ENCODE measurements at regions not wholly inside any gene's neighbourhood (a gene's known extent, or its start where the extent isn't known, plus 50 kb on each side); places are given as distances from the start of the nearest gene placed in this dataset.

- Histone ChIP-seq H3K4me3 (ENCODE audit: low read length) (no peak overlapping the region), H3K4me1 (ENCODE audit: control insufficient read depth, insufficient read depth, low read length) (no peaks in the 10 kb centered on the region), H3K36me3 (ENCODE audit: control insufficient read depth, insufficient read depth, low read length) (no peaks in the 10 kb centered on the region), H3K27me3 (ENCODE audit: control insufficient read depth, insufficient read depth, low read length) (no peaks in the 10 kb centered on the region), H3K9me3 (ENCODE audit: control insufficient read depth, insufficient read depth, low read length) (peaks cover 2% of the 10 kb centered on the region), H3K27ac (ENCODE audit: low read length) (no peak overlapping the region)
- intact Hi-C loops (cut with micrococcal nuclease) = no loop called here
- Mint-ChIP-seq H3K4me1 (no peaks in the 10 kb centered on the region), H3K4me3 (no peak overlapping the region), H3K27me3 (ENCODE audit: low read depth in 2 of 2) (peaks cover 0 to 5% of the 10 kb centered on the region in 2 donors), H3K9me3 (no peaks in the 10 kb centered on the region), H3K36me3 (no peaks in the 10 kb centered on the region), H3K27ac (no peak overlapping the region)
- TF ChIP-seq CTCF (IDR thresholded peaks at IDR 0.05) = no peak
- 100% methylated on average over 1 of the region's 3 CpGs for WGBS (ENCODE audit: insufficient coverage)
- ATAC-seq = no peak
- no peak for DNase-seq
Measured at GRCh38 chr5:96214442-96215197, 218.4 kb downstream of the PCSK1 start.

DNA sequence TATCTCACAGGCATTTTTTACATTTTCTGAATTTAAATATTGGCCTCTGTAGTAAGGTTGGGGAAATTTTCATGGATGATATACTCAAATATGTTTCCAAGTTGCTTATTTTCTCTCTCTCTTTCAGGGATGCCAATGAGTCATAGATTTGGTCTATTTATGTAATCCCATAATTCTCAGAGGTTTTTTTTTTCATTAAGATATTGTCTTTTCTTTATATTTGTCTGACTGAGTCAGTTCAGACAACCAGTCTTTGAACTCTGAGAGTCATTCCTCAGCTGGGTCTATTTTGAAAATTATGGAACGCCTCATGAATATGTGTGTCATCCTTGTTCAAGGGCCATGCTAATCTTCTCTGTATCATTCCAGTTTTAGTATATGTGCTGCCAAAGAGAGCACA lies 223.2 kb downstream of the PCSK1 start:
- peaks cover 10 to 13% of the 10 kb centered on the region in 2 donors for H3K9me3 Mint-ChIP-seq
- Histone ChIP-seq H3K27me3 (ENCODE audit: control insufficient read depth, insufficient read depth, low read length) (no peaks in the 10 kb centered on the region), H3K9me3 (ENCODE audit: control insufficient read depth, insufficient read depth, low read length) (peaks cover 2% of the 10 kb centered on the region), H3K36me3 (ENCODE audit: control insufficient read depth, insufficient read depth, low read length) (no peaks in the 10 kb centered on the region), H3K27ac (ENCODE audit: low read length) (no peak overlapping the region), H3K4me3 (ENCODE audit: low read length) (no peak overlapping the region), H3K4me1 (ENCODE audit: control insufficient read depth, insufficient read depth, low read length) (no peaks in the 10 kb centered on the region)
- H3K36me3 Mint-ChIP-seq = peaks cover 20% of the 10 kb centered on the region
- intact Hi-C loops (cut with micrococcal nuclease) = no loop called here
- WGBS (ENCODE audit: insufficient coverage) = 100% methylated on average over 1 of the region's 1 CpG
- no peak overlapping the region for H3K4me3 Mint-ChIP-seq
- H3K27me3 Mint-ChIP-seq (ENCODE audit: low read depth in 2 of 2) = peaks cover 0 to 5% of the 10 kb centered on the region in 2 donors
- H3K4me1 Mint-ChIP-seq = no peaks in the 10 kb centered on the region
- H3K27ac Mint-ChIP-seq = no peak overlapping the region
- DNase-seq = no peak
- TF ChIP-seq CTCF (IDR thresholded peaks at IDR 0.05) = no peak
- ATAC-seq = no peak

DNA sequence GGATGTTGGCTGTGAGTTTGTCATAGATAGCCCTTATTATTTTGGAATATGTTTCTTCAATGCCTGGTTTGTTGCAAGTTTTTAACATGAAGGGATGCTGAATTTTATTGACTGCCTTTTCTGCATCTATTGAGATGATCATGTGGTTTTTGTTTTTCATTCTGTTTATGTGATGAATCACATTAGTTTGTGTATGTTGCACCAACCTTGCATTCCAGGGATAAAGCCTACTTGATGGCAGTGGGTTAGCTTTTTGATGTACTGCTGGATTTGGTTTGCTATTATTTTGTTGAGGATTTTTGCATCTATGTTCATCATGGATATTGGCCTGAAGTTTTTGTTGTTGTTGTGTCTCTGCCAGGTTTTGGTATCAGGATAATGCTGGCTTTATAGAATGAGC lies 225.6 kb downstream of the PCSK1 start:
- TF ChIP-seq CTCF (IDR thresholded peaks at IDR 0.05) = no peak
- no peak overlapping the region for H3K27ac Mint-ChIP-seq
- Histone ChIP-seq H3K9me3 (ENCODE audit: control insufficient read depth, insufficient read depth, low read length) (no peaks in the 10 kb centered on the region), H3K36me3 (ENCODE audit: control insufficient read depth, insufficient read depth, low read length) (no peaks in the 10 kb centered on the region), H3K27me3 (ENCODE audit: control insufficient read depth, insufficient read depth, low read length) (no peaks in the 10 kb centered on the region), H3K27ac (ENCODE audit: low read length) (no peak overlapping the region), H3K4me3 (ENCODE audit: low read length) (no peak overlapping the region), H3K4me1 (ENCODE audit: control insufficient read depth, insufficient read depth, low read length) (no peaks in the 10 kb centered on the region)
- peaks cover 0 to 5% of the 10 kb centered on the region in 2 donors for H3K27me3 Mint-ChIP-seq (ENCODE audit: low read depth in 2 of 2)
- no peak for DNase-seq
- H3K9me3 Mint-ChIP-seq = peaks cover 10 to 13% of the 10 kb centered on the region in 2 donors
- intact Hi-C loops (cut with micrococcal nuclease) = no loop called here
- no peak for ATAC-seq
- H3K36me3 Mint-ChIP-seq = peaks cover 20% of the 10 kb centered on the region
- no peak overlapping the region for H3K4me3 Mint-ChIP-seq
- H3K4me1 Mint-ChIP-seq = no peaks in the 10 kb centered on the region

DNA sequence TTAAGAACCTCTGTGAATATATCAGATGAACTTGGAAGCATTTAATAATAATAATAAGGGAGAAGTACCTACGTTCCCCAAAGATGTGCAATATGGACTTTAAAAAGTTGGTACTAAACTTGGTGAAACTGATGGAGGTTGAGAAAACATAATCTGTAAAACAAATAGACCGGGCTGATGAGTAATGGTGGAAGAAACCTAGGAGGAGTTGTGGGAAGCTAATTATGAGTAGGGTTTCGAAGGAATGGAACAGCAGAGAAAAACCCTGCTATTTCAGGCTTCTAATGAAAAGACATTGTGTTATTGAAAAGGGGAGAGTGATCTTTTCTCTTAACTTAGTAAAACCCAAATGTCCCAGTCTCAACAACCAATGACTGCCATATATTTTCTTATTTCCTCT lies 229.3 kb downstream of the PCSK1 start:
- Mint-ChIP-seq H3K27me3 (ENCODE audit: low read depth in 2 of 2) (no peaks in the 10 kb centered on the region), H3K9me3 (peaks cover 10 to 13% of the 10 kb centered on the region in 2 donors), H3K27ac (no peak overlapping the region), H3K4me3 (no peak overlapping the region), H3K4me1 (no peaks in the 10 kb centered on the region), H3K36me3 (peaks cover 19% of the 10 kb centered on the region)
- ATAC-seq = no peak
- Histone ChIP-seq H3K27me3 (ENCODE audit: control insufficient read depth, insufficient read depth, low read length) (no peaks in the 10 kb centered on the region), H3K9me3 (ENCODE audit: control insufficient read depth, insufficient read depth, low read length) (no peaks in the 10 kb centered on the region), H3K4me3 (ENCODE audit: low read length) (no peak overlapping the region), H3K27ac (ENCODE audit: low read length) (no peak overlapping the region), H3K4me1 (ENCODE audit: control insufficient read depth, insufficient read depth, low read length) (no peaks in the 10 kb centered on the region), H3K36me3 (ENCODE audit: control insufficient read depth, insufficient read depth, low read length) (no peaks in the 10 kb centered on the region)
- WGBS (ENCODE audit: insufficient coverage) = 59% methylated on average over 3 of the region's 3 CpGs
- intact Hi-C loops (cut with micrococcal nuclease) = no loop called here
- DNase-seq = no peak
- TF ChIP-seq CTCF (IDR thresholded peaks at IDR 0.05) = no peak

All from natural killer cell (primary cell).